ENCODE measurements at regions not wholly inside any gene's neighbourhood (a gene's known extent, or its start where the extent isn't known, plus 50 kb on each side); places are given as distances from the start of the nearest gene placed in this dataset.

DNA sequence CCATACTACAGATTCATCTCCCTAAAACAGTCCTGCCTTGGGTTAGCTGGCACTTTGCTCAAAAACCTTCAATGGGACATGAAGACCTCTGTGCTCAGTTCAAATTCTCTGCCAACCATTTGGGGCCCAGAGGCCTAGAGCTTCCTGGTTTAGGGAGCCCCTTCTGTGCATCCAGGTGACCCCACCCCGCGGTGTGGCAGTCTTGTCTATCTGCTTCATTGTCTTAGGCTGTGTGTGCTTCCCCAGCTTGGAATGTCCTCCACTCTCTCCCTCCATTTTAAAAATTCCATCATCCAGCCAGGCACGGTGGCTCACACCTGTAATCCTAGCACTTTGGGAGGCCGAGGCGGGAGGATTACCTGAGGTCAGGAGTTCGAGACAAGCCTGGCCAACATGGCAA is 99.0 kb upstream of the NEO1 start:
- CTCF ChIA-PET = no interaction called here

DNA sequence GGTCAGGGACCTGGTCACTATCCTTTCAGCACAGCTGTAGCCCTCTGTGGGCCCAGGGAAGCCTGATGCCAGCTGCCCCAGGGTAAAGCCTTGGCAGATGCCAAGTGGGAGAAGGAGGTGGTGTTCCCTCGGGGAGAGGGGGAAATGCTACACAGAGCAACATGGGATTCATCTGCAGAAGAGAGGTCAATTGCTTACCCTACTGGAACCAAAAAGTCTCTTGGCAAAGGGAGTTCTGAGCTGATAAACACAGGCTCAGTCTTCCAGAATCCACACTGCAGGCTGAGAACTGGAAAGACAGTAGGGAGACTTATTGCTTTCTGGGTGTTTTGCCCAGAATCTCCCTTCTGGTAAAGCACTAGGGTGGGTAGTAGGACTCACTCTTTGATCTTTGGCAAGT is 100.1 kb upstream of the NEO1 start:
- POLR2A ChIA-PET (ENCODE audit: unreplicated experiment) = no interaction called here
- BruUV-seq (replicated peaks) = no TSS peak
- no peaks in the 10 kb centered on the region for H3K36me3 ChIP-seq (ENCODE audit: low read depth)
- no peaks in the 10 kb centered on the region for H3K79me2 ChIP-seq (ENCODE audit: low read depth)
- no peaks in the 10 kb centered on the region for H3F3A ChIP-seq (ENCODE audit: insufficient read depth, low read depth)
- intact Hi-C loops (cut with micrococcal nuclease; ENCODE audit: unreplicated experiment) = no loop called here
- H3K9me2 ChIP-seq (ENCODE audit: insufficient read depth) = no peaks in the 10 kb centered on the region
- H3K4me1 ChIP-seq (replicated peaks; ENCODE audit: insufficient read depth) = no peaks in the 10 kb centered on the region
- H3K27ac ChIP-seq = no peak overlapping the region
- H3K4me3 ChIP-seq = no peak overlapping the region
- H3K27me3 ChIP-seq (ENCODE audit: insufficient read depth, low read depth) = peaks cover 5% of the 10 kb centered on the region
- no peak for DNase-seq
- H3K4me2 ChIP-seq = no peak overlapping the region
- CTCF ChIA-PET = no interaction called here
- H2AFZ ChIP-seq = no peak overlapping the region
- H3K9me3 ChIP-seq (ENCODE audit: insufficient read depth, low read depth) = no peaks in the 10 kb centered on the region
- TF ChIP-seq, protein P1, sequence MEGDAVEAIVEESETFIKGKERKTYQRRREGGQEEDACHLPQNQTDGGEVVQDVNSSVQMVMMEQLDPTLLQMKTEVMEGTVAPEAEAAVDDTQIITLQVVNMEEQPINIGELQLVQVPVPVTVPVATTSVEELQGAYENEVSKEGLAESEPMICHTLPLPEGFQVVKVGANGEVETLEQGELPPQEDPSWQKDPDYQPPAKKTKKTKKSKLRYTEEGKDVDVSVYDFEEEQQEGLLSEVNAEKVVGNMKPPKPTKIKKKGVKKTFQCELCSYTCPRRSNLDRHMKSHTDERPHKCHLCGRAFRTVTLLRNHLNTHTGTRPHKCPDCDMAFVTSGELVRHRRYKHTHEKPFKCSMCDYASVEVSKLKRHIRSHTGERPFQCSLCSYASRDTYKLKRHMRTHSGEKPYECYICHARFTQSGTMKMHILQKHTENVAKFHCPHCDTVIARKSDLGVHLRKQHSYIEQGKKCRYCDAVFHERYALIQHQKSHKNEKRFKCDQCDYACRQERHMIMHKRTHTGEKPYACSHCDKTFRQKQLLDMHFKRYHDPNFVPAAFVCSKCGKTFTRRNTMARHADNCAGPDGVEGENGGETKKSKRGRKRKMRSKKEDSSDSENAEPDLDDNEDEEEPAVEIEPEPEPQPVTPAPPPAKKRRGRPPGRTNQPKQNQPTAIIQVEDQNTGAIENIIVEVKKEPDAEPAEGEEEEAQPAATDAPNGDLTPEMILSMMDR (conservative IDR thresholded peaks at IDR 0.05) = no peak
- TF ChIP-seq EZH2 (IDR thresholded peaks at IDR 0.05; ENCODE audit: low read depth) = no peak
- no peaks in the 10 kb centered on the region for H4K20me1 ChIP-seq (ENCODE audit: insufficient read depth)

More for the DNA sequence above, 99.0 kb upstream of the NEO1 start:
- intact Hi-C loops (cut with micrococcal nuclease; ENCODE audit: unreplicated experiment) = no loop called here
- Histone ChIP-seq H3F3A (ENCODE audit: insufficient read depth, low read depth) (no peaks in the 10 kb centered on the region), H2AFZ (no peak overlapping the region), H3K4me3 (no peak overlapping the region), H3K79me2 (ENCODE audit: low read depth) (no peaks in the 10 kb centered on the region), H3K36me3 (ENCODE audit: low read depth) (no peaks in the 10 kb centered on the region), H3K9me3 (ENCODE audit: insufficient read depth, low read depth) (no peaks in the 10 kb centered on the region), H3K27ac (no peak overlapping the region), H4K20me1 (ENCODE audit: insufficient read depth) (no peaks in the 10 kb centered on the region), H3K27me3 (ENCODE audit: insufficient read depth, low read depth) (peaks cover 6% of the 10 kb centered on the region), H3K4me2 (no peak overlapping the region), H3K9me2 (ENCODE audit: insufficient read depth) (no peaks in the 10 kb centered on the region), H3K4me1 (replicated peaks; ENCODE audit: insufficient read depth) (no peaks in the 10 kb centered on the region)
- no peak for TF ChIP-seq EZH2 (IDR thresholded peaks at IDR 0.05; ENCODE audit: low read depth)
- TF ChIP-seq, protein P1 (conservative IDR thresholded peaks at IDR 0.05) = no peak
- POLR2A ChIA-PET (ENCODE audit: unreplicated experiment) = interaction anchor here (0.6 kb wide), 1 partner anchor 151 kb away, joined by 5 read pairs; no protein-coding TSS in a partner anchor
- no peak for DNase-seq
- no TSS peak for BruUV-seq (replicated peaks)

DNA sequence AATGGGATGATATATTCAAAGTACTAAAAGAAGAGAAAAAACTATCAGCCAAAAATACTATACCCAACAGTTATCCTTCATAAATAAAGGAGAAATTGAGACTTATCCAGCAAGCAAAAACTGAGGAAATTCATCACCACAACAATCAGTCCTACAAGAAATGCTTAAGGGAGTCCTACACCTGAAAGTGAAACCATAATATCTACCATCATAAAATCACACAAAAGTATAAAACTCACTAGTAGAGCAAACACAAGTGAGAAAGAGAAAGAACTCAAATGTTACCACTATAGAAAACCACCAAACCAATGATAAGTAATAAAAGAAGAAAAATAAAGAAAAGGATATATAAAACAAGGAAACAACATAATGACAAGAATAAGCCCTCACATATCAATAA is 103.6 kb upstream of the NEO1 start:
- Histone ChIP-seq H3K4me2 (no peak overlapping the region), H3K27ac (no peak overlapping the region), H3K79me2 (ENCODE audit: low read depth) (no peaks in the 10 kb centered on the region), H3K4me3 (no peak overlapping the region), H3K27me3 (ENCODE audit: insufficient read depth, low read depth) (peaks cover 16% of the 10 kb centered on the region; the same call in 1 of the 2 replicates), H3K9me3 (ENCODE audit: insufficient read depth, low read depth) (no peaks in the 10 kb centered on the region), H3F3A (ENCODE audit: insufficient read depth, low read depth) (no peaks in the 10 kb centered on the region), H4K20me1 (ENCODE audit: insufficient read depth) (no peaks in the 10 kb centered on the region), H2AFZ (no peak overlapping the region), H3K9me2 (ENCODE audit: insufficient read depth) (no peaks in the 10 kb centered on the region), H3K4me1 (replicated peaks; ENCODE audit: insufficient read depth) (no peaks in the 10 kb centered on the region), H3K36me3 (ENCODE audit: low read depth) (no peaks in the 10 kb centered on the region)
- BruUV-seq (replicated peaks) = no TSS peak
- TF ChIP-seq, protein P1 (conservative IDR thresholded peaks at IDR 0.05) = no peak
- TF ChIP-seq EZH2 (IDR thresholded peaks at IDR 0.05; ENCODE audit: low read depth) = no peak
- intact Hi-C loops (cut with micrococcal nuclease; ENCODE audit: unreplicated experiment) = no loop called here
- ChIA-PET POLR2A (ENCODE audit: unreplicated experiment) (no interaction called here), CTCF (no interaction called here)
- DNase-seq = no peak
